Activated T-helper 1 cell treated with anti-CD3 and anti-CD28 coated beads, Interleukin-12 subunit alpha, Interleukin-12 subunit beta, Interleukin-2, Interleukin-4 antibody, amounts not matched to agents 30 ng/mL and 10 ng/mL and 1 ng/mL, durations not matched to agents 14 hours and 24 hours and 36 hours (primary cell): ENCODE measurements at regions not wholly inside any gene's neighbourhood (a gene's known extent, or its start where the extent isn't known, plus 50 kb on each side); places are given as distances from the start of the nearest gene placed in this dataset.
"Not testable (repeated sequence)": the region's sequence is repeated elsewhere in the genome, so short reads cannot be mapped to it uniquely, and the experiment has no call there.

Experiments
- DNase-seq: peaks from one replicate; pipeline ENCODE4 v3.0.0; 2021; ENCODE audit warnings: low spot score
- H3K27ac Mint-ChIP-seq: one replicate; pipeline ENCODE4 v1.8.0; 2021; ENCODE audit warnings: mild to moderate bottlenecking, mixed read lengths
- H3K27me3 Mint-ChIP-seq: one replicate; pipeline ENCODE4 v1.8.0; 2022; ENCODE audit warnings: mild to moderate bottlenecking, moderate library complexity, mixed read lengths; ENCODE audit not compliant: insufficient read depth
- H3K36me3 Mint-ChIP-seq: one replicate; pipeline ENCODE4 v1.8.0; 2021; ENCODE audit warnings: low read depth, mixed read lengths
- H3K4me1 Mint-ChIP-seq: one replicate; pipeline ENCODE4 v1.8.0; 2021; ENCODE audit warnings: low read depth, mixed read lengths
- H3K4me3 Mint-ChIP-seq: one replicate; pipeline ENCODE4 v1.8.0; 2021; ENCODE audit warnings: mild to moderate bottlenecking, moderate library complexity, mixed read lengths
- H3K9me3 Mint-ChIP-seq: one replicate; pipeline ENCODE4 v1.8.0; 2021; ENCODE audit warnings: mixed read lengths
- intact Hi-C: fragments of 100-400 bp; cut with micrococcal nuclease; formaldehyde crosslinking; loops from one replicate; pipeline ENCODE4 v1.15.1; 2024

DNA sequence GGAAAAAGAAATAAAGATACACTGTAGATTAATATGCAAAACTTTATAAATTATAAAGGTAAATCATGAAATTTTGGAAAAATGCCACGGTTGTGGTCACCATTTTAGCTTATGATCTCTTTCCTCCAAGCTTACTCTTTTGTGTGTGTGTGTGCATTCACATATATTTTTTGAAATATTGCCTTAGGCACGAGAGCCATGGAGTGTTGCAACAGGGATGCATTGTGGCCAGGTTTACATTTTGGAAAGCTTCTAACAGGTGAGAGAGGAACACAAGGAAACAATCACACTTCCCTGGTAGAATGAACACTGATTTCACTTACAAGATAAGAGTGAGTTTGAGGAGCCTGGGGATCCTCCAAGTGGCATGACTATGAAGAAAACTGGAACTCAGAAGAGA, 214.5 kb upstream of the TENT5A start:
- no peak for DNase-seq
- Mint-ChIP-seq H3K27me3 (no peaks in the 10 kb centered on the region), H3K9me3 (peaks cover 4% of the 10 kb centered on the region), H3K4me1 (no peaks in the 10 kb centered on the region), H3K36me3 (no peaks in the 10 kb centered on the region), H3K4me3 (no peak overlapping the region), H3K27ac (no peak overlapping the region)
- intact Hi-C loops = no loop called here

DNA sequence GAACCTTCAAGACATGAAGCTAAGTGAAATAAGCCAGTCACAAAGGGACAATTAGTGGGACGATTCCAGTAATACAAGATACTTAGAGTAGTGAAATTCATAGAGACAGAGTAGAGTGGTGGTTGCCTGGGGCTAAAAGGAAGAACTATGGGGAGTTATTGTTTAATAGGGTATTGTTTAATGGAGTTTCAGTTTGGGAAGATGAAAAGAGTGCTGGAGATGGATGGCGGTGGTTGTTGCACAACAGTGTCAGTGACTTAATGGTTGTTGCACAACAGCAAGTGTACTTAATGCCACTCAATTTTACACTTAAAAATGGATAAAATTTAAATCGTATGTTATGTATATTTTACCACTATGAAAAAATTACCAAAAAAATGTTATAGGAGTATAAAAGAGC, 209.7 kb upstream of the TENT5A start:
- H3K27me3 Mint-ChIP-seq = no peaks in the 10 kb centered on the region
- H3K4me3 Mint-ChIP-seq = no peak overlapping the region
- no peaks in the 10 kb centered on the region for H3K4me1 Mint-ChIP-seq
- H3K27ac Mint-ChIP-seq = no peak overlapping the region
- H3K9me3 Mint-ChIP-seq = peaks cover 8% of the 10 kb centered on the region
- DNase-seq = no peak
- intact Hi-C loops = no loop called here
- H3K36me3 Mint-ChIP-seq = no peaks in the 10 kb centered on the region

DNA sequence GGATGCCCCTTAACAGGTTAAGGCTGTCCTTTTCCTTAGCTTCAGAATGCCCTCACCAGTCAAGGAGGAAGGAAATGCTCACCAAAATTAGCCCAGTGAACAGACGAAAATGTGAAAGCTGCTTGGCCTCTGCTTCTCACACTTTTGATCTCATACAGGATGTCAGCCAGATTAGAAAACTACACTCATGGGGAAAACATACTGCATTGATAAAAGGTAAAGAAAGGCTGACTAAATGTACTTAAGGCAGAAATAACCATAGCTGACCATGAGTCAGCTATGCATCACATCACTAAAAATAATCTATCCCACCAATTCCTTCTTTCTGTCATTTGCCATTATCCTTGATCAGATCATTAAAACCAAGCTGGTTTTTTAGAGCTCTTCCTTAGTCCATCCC, 198.4 kb upstream of the TENT5A start:
- intact Hi-C loops = no loop called here

DNA sequence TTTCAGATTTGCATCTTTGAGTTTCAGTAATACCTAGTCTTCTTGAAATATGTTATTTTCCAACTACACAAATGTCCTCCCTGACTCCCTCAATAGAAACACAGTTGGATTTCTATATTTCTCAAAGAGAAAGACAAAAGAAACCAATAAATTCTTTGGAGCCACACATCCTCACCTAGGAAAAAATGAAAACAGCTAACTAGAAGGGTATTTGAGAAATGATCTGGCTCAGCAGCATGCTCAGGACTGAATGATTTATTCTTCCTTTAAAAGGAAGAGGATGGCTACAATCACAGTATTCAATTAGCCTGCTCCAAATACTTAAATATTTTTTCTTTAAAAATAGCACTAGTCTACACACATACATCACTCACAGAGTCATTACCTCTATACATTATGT, 196.4 kb upstream of the TENT5A start:
- Mint-ChIP-seq H3K4me1 (no peaks in the 10 kb centered on the region), H3K4me3 (no peak overlapping the region), H3K27me3 (no peaks in the 10 kb centered on the region), H3K36me3 (no peaks in the 10 kb centered on the region), H3K9me3 (no peaks in the 10 kb centered on the region), H3K27ac (no peak overlapping the region)
- intact Hi-C loops = no loop called here
- DNase-seq = no peak

More for the DNA sequence above, 198.4 kb upstream of the TENT5A start:
- H3K9me3 Mint-ChIP-seq = peaks cover under 1% of the 10 kb centered on the region
- no peak for DNase-seq
- no peak overlapping the region for H3K27ac Mint-ChIP-seq
- no peaks in the 10 kb centered on the region for H3K4me1 Mint-ChIP-seq
- H3K36me3 Mint-ChIP-seq = no peaks in the 10 kb centered on the region
- no peaks in the 10 kb centered on the region for H3K27me3 Mint-ChIP-seq
- H3K4me3 Mint-ChIP-seq = no peak overlapping the region

DNA sequence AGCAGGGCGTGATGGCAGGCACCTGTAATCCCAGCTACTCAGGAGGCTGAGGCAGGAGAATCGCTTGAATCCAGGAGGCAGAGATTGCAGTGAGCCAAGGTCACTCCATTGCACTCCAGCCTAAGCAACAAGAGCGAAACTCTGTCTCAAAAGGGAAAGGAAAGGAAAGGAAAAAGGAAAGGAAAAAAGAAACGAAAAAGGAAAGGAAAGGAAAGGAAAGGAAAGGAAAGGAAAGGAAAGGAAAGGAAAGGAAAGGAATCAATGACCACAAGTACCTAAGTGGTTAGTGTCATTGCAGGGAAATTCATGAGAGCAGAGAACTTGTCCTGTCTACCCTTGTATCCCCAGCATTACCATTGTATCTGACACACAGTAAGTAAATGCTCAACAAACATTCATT, 195.7 kb upstream of the TENT5A start:
- H3K36me3 Mint-ChIP-seq, intact Hi-C loops, DNase-seq, H3K27me3 Mint-ChIP-seq, H3K9me3 Mint-ChIP-seq, H3K4me3 Mint-ChIP-seq, H3K4me1 Mint-ChIP-seq, H3K27ac Mint-ChIP-seq: not testable (repeated sequence)

DNA sequence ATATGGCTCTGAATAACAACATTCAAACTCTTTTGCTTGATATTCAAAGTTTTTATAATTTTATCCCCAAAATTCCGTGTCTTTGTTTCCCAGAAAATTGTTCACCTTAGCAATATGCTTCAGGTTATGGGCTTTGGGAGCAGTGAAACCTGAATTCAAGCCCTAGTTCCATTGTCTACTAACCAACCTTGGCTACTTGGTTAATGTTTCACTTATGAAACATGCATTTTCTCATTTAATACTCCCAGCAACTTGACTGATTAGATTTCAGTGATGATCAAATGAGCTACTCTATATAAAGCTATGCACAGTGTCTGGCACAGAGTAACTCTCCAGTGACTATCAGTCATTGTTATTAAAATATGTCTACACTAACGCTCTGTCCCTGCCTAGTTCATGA, 192.2 kb upstream of the TENT5A start:
- no peak for DNase-seq
- intact Hi-C loops = no loop called here
- Mint-ChIP-seq H3K36me3 (no peaks in the 10 kb centered on the region), H3K27me3 (no peaks in the 10 kb centered on the region), H3K27ac (no peak overlapping the region), H3K9me3 (no peaks in the 10 kb centered on the region), H3K4me1 (no peaks in the 10 kb centered on the region), H3K4me3 (no peak overlapping the region)

DNA sequence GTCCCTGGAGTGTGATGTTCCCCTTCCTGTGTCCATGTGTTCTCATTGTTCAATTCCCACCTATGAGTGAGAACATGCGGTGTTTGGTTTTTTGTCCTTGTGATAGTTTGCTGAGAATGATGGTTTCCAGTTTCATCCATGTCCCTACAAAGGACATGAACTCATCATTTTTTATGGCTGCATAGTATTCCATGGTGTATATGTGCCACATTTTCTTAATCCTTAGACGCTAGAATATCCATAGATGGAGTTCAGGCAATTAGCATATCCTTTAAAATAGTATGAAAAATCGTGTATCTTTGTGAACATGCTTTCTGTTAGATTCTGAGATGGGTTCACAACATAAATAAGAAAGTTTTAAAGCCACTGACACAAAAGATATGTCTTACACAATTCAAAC, 190.4 kb upstream of the TENT5A start:
- H3K4me1 Mint-ChIP-seq, H3K4me3 Mint-ChIP-seq, DNase-seq, H3K36me3 Mint-ChIP-seq, H3K27me3 Mint-ChIP-seq, H3K27ac Mint-ChIP-seq, intact Hi-C loops, H3K9me3 Mint-ChIP-seq: not testable (repeated sequence)

DNA sequence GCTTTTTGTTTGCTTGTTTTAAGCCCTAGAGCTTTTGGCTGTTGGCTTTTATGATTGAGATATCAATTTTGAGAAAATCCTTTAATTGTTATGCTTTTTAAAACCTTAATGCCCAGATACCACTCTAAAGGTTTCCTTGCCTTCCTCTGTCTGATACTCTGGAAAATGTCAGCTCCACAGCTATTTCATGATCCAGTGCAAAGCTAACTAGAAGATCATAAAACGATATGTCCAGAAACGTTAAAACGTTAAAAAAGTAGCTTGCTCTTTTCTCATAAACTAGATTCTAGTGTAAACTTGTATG, 189.5 kb upstream of the TENT5A start:
- H3K36me3 Mint-ChIP-seq = no peaks in the 10 kb centered on the region
- no peak overlapping the region for H3K4me3 Mint-ChIP-seq
- no peaks in the 10 kb centered on the region for H3K4me1 Mint-ChIP-seq
- no peak overlapping the region for H3K27ac Mint-ChIP-seq
- no peaks in the 10 kb centered on the region for H3K27me3 Mint-ChIP-seq
- intact Hi-C loops = no loop called here
- DNase-seq = no peak
- H3K9me3 Mint-ChIP-seq = no peaks in the 10 kb centered on the region

DNA sequence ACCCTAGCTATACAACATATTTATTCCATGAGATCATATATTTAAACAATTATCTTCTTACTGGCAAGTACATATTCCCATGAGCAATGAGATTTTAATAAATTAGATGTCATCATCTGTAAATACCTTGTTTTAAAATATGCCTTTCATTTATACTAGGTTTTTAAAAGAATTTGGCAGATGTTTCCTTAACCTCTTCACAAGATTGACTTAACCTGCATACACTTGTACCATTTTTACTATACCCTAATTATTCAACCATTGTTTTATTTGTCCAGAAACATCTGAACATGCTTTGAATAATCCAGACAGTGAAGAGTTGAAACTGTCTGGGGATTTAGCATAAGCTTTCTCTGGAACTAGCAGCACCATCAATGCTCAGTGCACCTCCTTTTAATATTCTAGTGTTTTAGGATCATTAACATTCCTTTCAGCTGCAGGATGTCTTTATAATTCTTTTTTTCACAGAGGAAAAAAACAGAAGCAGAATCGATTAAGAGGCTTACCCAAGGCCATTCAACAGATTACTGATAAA, 188.0 kb upstream of the TENT5A start:
- no peaks in the 10 kb centered on the region for H3K4me1 Mint-ChIP-seq
- no peaks in the 10 kb centered on the region for H3K36me3 Mint-ChIP-seq
- intact Hi-C loops = no loop called here
- H3K27me3 Mint-ChIP-seq = no peaks in the 10 kb centered on the region
- DNase-seq = no peak
- no peaks in the 10 kb centered on the region for H3K9me3 Mint-ChIP-seq
- H3K27ac Mint-ChIP-seq = no peak overlapping the region
- no peak overlapping the region for H3K4me3 Mint-ChIP-seq

DNA sequence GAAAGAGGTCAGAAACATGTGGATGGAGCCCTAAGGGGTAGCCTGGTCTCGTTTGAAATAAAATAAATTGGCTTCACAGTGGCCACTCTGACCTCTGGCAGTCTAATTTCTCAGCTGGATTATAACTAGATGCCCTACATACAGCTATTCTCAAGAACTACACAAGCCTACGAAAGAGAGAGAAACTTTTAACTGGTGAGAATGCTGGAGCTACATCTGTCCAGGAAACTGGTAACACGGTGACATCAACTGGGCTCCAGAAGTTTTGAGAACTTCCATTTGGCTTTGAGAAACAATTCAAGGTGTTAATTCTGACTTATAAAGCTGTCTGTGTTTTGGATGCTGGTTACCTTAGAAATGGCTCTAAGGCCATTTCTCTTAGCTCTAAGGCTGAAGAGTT, 187.3 kb upstream of the TENT5A start:
- Mint-ChIP-seq H3K9me3 (no peaks in the 10 kb centered on the region), H3K27ac (no peak overlapping the region), H3K4me1 (no peaks in the 10 kb centered on the region), H3K36me3 (no peaks in the 10 kb centered on the region), H3K27me3 (no peaks in the 10 kb centered on the region), H3K4me3 (no peak overlapping the region)
- intact Hi-C loops = no loop called here
- no peak for DNase-seq

DNA sequence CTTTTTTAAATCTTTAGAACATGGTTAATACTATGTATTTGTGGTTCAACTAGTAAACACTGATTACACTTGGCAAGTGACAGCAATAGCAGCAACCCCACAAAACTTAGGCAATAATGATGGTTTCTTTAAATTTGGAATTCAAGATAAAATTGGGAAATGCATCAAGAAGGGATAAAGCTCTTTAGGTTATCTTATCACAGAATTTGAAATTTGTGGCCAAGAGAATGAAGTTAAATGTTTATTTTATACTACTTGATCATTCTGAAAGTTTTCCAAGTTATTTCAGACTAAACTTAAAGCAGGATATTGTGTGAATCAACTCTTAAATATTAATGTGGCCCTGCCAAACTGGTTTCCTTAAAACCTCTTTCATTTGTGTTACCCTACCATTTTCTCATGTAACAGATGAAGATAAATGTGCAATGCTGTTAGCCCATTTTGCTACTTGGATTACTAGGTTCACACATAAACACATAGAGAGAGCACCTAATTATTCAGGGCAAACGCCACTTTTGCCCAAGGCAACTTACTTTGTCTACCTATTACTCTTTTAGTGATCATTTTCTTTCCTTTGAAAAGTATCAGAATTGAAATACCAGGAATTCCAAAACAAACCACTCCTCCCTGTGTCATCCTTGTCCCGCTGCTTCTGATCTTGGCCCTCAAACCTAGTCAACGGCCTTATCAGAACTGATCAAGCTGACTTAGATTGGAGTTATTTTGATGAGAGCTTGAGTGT, 186.7 kb upstream of the TENT5A start:
- Mint-ChIP-seq H3K27ac (no peak overlapping the region), H3K36me3 (no peaks in the 10 kb centered on the region), H3K4me1 (no peaks in the 10 kb centered on the region), H3K9me3 (no peaks in the 10 kb centered on the region), H3K27me3 (no peaks in the 10 kb centered on the region), H3K4me3 (no peak overlapping the region)
- no peak for DNase-seq
- intact Hi-C loops = no loop called here

DNA sequence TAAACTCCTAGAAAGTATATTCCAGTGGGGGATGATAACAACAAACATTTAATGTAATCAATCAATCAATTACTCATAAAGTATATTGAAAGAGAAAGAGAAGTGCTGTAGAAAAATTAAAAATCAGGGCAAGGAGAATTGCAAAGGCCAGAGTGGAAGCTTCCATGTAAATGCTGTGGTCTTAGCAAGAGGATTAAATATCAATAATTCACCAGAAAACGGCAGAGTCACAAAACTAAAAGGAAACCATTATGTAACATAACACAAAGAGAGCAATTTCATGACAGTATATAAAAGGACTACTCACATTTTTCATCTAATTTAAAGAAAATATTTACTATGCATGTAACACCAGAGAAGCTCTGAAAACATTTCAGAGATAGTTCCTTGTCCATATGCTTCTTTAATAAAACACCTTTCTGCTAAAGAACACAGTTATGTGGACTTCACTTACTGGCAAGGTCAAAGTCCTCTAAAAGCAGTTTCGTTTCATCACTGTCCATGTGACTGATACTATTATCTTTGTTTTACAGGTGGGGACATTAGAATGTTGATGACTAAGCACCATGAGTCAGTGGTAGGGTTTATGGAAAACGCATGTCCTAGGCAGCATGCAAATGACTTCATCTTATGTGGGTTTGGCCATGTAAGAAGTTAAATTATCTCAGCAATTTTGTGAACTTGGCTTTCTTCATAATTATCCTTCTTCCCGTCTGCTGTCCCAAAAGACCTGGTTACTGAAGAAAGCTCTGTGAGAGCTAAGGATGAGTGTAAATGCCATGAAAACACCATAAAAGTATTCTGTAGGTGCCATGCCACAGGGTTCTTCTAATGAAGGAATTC, 185.8 kb upstream of the TENT5A start:
- H3K27me3 Mint-ChIP-seq = no peaks in the 10 kb centered on the region
- H3K27ac Mint-ChIP-seq = no peak overlapping the region
- no peak for DNase-seq
- no peaks in the 10 kb centered on the region for H3K4me1 Mint-ChIP-seq
- intact Hi-C loops = no loop called here
- no peaks in the 10 kb centered on the region for H3K9me3 Mint-ChIP-seq
- no peaks in the 10 kb centered on the region for H3K36me3 Mint-ChIP-seq
- H3K4me3 Mint-ChIP-seq = no peak overlapping the region

DNA sequence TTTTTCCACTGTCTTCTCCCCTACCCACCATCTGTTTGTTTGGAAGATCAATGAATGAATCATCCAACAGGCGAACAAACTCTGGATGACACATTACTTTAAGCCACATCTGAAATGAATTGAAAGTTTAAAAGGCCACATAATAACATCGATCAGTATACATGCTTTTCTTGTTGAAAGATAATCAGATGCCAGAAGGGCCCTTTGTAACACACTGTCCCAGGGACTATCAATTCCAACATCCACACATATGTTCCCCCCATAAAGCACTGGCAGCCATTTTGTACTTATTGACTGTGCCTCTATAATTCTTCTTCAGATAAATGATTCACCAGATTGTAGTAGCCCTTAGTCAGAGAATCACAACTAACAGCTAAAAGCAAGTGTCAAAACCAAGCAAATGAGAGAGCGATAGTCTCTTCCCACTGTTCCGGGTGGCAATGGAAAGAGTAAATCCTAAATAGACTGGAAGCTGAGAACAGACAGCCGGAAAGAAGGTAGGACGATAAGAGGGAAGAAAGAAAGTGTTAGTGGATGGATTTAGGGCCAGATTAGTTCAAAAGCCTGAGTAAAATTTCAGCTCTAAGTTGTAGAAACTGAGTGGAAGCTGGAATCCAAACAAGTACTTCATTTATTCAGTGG, 184.9 kb upstream of the TENT5A start:
- intact Hi-C loops = no loop called here
- H3K4me3 Mint-ChIP-seq = no peak overlapping the region
- no peak for DNase-seq
- no peaks in the 10 kb centered on the region for H3K9me3 Mint-ChIP-seq
- H3K4me1 Mint-ChIP-seq = no peaks in the 10 kb centered on the region
- H3K27me3 Mint-ChIP-seq = no peaks in the 10 kb centered on the region
- H3K36me3 Mint-ChIP-seq = no peaks in the 10 kb centered on the region
- no peak overlapping the region for H3K27ac Mint-ChIP-seq
